GM19463 (cell line): ENCODE measurements at regions not wholly inside any gene's neighbourhood (a gene's known extent, or its start where the extent isn't known, plus 50 kb on each side); places are given as distances from the start of the nearest gene placed in this dataset.

Source experiments
- ATAC-seq: cut with Tn5 transposase; IDR thresholded peaks from one replicate; pipeline ENCODE4 v1.9.1; 2021; ENCODE audit warnings: mild to moderate bottlenecking, moderate library complexity; ENCODE audit not compliant: unreplicated experiment

GRCh38 chr3:59424268-59425010 is 374.6 kb upstream of the CFAP20DC start:
- ATAC-seq, result no peak

- no peak for ATAC-seq
Observed at GRCh38 chr3:59423707-59424106, 373.9 kb upstream of the CFAP20DC start.

- ATAC-seq, result peak; percentile 43
Observed at GRCh38 chr3:59422312-59422711, 372.5 kb upstream of the CFAP20DC start.

GRCh38 chr3:59418836-59419235 is 369.0 kb upstream of the CFAP20DC start:
- ATAC-seq, result no peak

- no peak for ATAC-seq
Observed at GRCh38 chr3:59412516-59412915, 362.7 kb upstream of the CFAP20DC start.

GRCh38 chr3:59411694-59412093 is 361.9 kb upstream of the CFAP20DC start:
- no peak for ATAC-seq

GRCh38 chr3:59411186-59411585 is 361.4 kb upstream of the CFAP20DC start:
- ATAC-seq, result no peak

- peak; percentile 49 for ATAC-seq
Observed at GRCh38 chr3:59408047-59408624, 358.3 kb upstream of the CFAP20DC start.

- no peak for ATAC-seq
Observed at GRCh38 chr3:59407425-59407824, 357.6 kb upstream of the CFAP20DC start.

GRCh38 chr3:59406943-59407342 is 357.1 kb upstream of the CFAP20DC start:
- peak; percentile 87 for ATAC-seq

- ATAC-seq, result no peak
Observed at GRCh38 chr3:59404851-59405250, 355.0 kb upstream of the CFAP20DC start.

- ATAC-seq, result no peak
Observed at GRCh38 chr3:59404064-59404463, 354.2 kb upstream of the CFAP20DC start.

GRCh38 chr3:59401924-59402323 is 352.1 kb upstream of the CFAP20DC start:
- ATAC-seq, result no peak

GRCh38 chr3:59392116-59392515 is 342.3 kb upstream of the CFAP20DC start:
- ATAC-seq, result no peak

GRCh38 chr3:59391131-59391530 is 341.3 kb upstream of the CFAP20DC start:
- ATAC-seq, result no peak

- peak; percentile 49 for ATAC-seq
Observed at GRCh38 chr3:59388555-59389270, 338.9 kb upstream of the CFAP20DC start.

GRCh38 chr3:59386165-59386564 is 336.3 kb upstream of the CFAP20DC start:
- peak; percentile 61 for ATAC-seq

- ATAC-seq, result no peak
Observed at GRCh38 chr3:59385547-59385946, 335.7 kb upstream of the CFAP20DC start.

GRCh38 chr3:59381282-59381681 is 331.5 kb upstream of the CFAP20DC start:
- peak; percentile 67 for ATAC-seq

GRCh38 chr3:59380146-59380545 is 330.3 kb upstream of the CFAP20DC start:
- ATAC-seq, result no peak

GRCh38 chr3:59374818-59375211 is 325.0 kb upstream of the CFAP20DC start:
- peak; percentile 100 for ATAC-seq
